NT2/D1 (cell line): ENCODE measurements at regions not wholly inside any gene's neighbourhood (a gene's known extent, or its start where the extent isn't known, plus 50 kb on each side); places are given as distances from the start of the nearest gene placed in this dataset.

Experiments
- DNase-seq: peaks from one replicate; pipeline ENCODE4 v3.0.0-alpha.2; 2011; ENCODE audit warnings: low read depth, low spot score
- H3K27me3 ChIP-seq: 2 replicates; pipeline ENCODE4 v1.6.0; 2011; ENCODE audit warnings: mild to moderate bottlenecking; ENCODE audit not compliant: insufficient read length, insufficient read depth
- H3K36me3 ChIP-seq: 2 replicates; pipeline ENCODE4 v1.6.1; 2011; ENCODE audit warnings: mild to moderate bottlenecking, low read length, mixed read lengths; ENCODE audit not compliant: insufficient read depth, insufficient read length
- H3K4me1 ChIP-seq: 2 replicates; pipeline ENCODE4 v1.5.1; 2011; ENCODE audit not compliant: insufficient read depth, insufficient read length
- H3K4me3 ChIP-seq: 2 replicates; pipeline ENCODE4 v1.5.1; 2011; ENCODE audit warnings: low read depth; ENCODE audit not compliant: insufficient read length
- H3K9ac ChIP-seq: 2 replicates; pipeline ENCODE4 v1.6.0; 2011; ENCODE audit warnings: low read depth; ENCODE audit not compliant: insufficient read length
- H3K9me3 ChIP-seq: 2 replicates; pipeline ENCODE4 v1.5.1; 2011; ENCODE audit warnings: mild to moderate bottlenecking, low read length; ENCODE audit not compliant: insufficient read depth
- SUZ12 ChIP-seq: IDR thresholded peaks from 2 replicates; pipeline ENCODE4 v1.6.1; 2011; ENCODE audit not compliant: insufficient read length, insufficient read depth; ENCODE audit errors: extremely low read depth
- YY1 ChIP-seq: IDR thresholded peaks from 2 replicates; pipeline ENCODE4 v1.6.1; 2011; ENCODE audit not compliant: insufficient read length, insufficient read depth
- ZNF274 ChIP-seq: IDR thresholded peaks from 2 replicates; pipeline ENCODE4 v1.6.1; 2011; ENCODE audit warnings: mild to moderate bottlenecking, low read depth, low read length

- no peak for DNase-seq
- H3K36me3 ChIP-seq: no peaks in the 10 kb centered on the region
- H3K27me3 ChIP-seq: no peaks in the 10 kb centered on the region
- H3K9ac ChIP-seq: no peak overlapping the region
- H3K4me3 ChIP-seq: no peak overlapping the region
- H3K9me3 ChIP-seq: no peaks in the 10 kb centered on the region
- no peak for TF ChIP-seq YY1
- TF ChIP-seq ZNF274: no peak
- TF ChIP-seq SUZ12: no peak
- no peaks in the 10 kb centered on the region for H3K4me1 ChIP-seq
Measured at GRCh38 chr3:181881749-181882148, 170.0 kb downstream of the SOX2 start.

- no peaks in the 10 kb centered on the region for H3K27me3 ChIP-seq
- TF ChIP-seq SUZ12 (no peak), YY1 (no peak), ZNF274 (no peak)
- no peak overlapping the region for H3K9ac ChIP-seq
- H3K36me3 ChIP-seq: no peaks in the 10 kb centered on the region
- H3K4me3 ChIP-seq: no peak overlapping the region
- no peak for DNase-seq
- H3K9me3 ChIP-seq: no peaks in the 10 kb centered on the region
- H3K4me1 ChIP-seq: no peaks in the 10 kb centered on the region
Measured at GRCh38 chr3:181885868-181886630, 174.3 kb downstream of the SOX2 start.

GRCh38 chr3:181886676-181887075, 175.0 kb downstream of the SOX2 start:
- no peak for TF ChIP-seq SUZ12
- no peak overlapping the region for H3K4me3 ChIP-seq
- H3K9ac ChIP-seq: no peak overlapping the region
- H3K27me3 ChIP-seq: no peaks in the 10 kb centered on the region
- H3K4me1 ChIP-seq: no peaks in the 10 kb centered on the region
- H3K9me3 ChIP-seq: no peaks in the 10 kb centered on the region
- DNase-seq: no peak
- H3K36me3 ChIP-seq: no peaks in the 10 kb centered on the region

GRCh38 chr3:181887685-181888084, 176.0 kb downstream of the SOX2 start:
- Histone ChIP-seq H3K9me3 (no peaks in the 10 kb centered on the region), H3K36me3 (no peaks in the 10 kb centered on the region), H3K4me1 (no peaks in the 10 kb centered on the region), H3K27me3 (no peaks in the 10 kb centered on the region), H3K4me3 (no peak overlapping the region), H3K9ac (no peak overlapping the region)
- TF ChIP-seq SUZ12 (no peak), ZNF274 (no peak), YY1 (no peak)
- no peak for DNase-seq

GRCh38 chr3:181888234-181888633, 176.5 kb downstream of the SOX2 start:
- Histone ChIP-seq H3K27me3 (no peaks in the 10 kb centered on the region), H3K9me3 (no peaks in the 10 kb centered on the region), H3K4me1 (peaks cover 2% of the 10 kb centered on the region), H3K9ac (no peak overlapping the region), H3K4me3 (no peak overlapping the region), H3K36me3 (no peaks in the 10 kb centered on the region)
- no peak for DNase-seq
- TF ChIP-seq YY1 (no peak), ZNF274 (no peak), SUZ12 (no peak)

GRCh38 chr3:181892848-181893247, 181.1 kb downstream of the SOX2 start:
- H3K9ac ChIP-seq: no peak overlapping the region
- no peak for DNase-seq
- no peaks in the 10 kb centered on the region for H3K36me3 ChIP-seq
- H3K27me3 ChIP-seq: no peaks in the 10 kb centered on the region
- no peak for TF ChIP-seq YY1
- no peak for TF ChIP-seq SUZ12
- TF ChIP-seq ZNF274: no peak
- H3K4me1 ChIP-seq: peaks cover 2% of the 10 kb centered on the region
- H3K9me3 ChIP-seq: no peaks in the 10 kb centered on the region
- no peak overlapping the region for H3K4me3 ChIP-seq

GRCh38 chr3:181896605-181897004, 184.9 kb downstream of the SOX2 start:
- H3K36me3 ChIP-seq: no peaks in the 10 kb centered on the region
- no peak for DNase-seq
- no peaks in the 10 kb centered on the region for H3K9me3 ChIP-seq
- H3K4me3 ChIP-seq: no peak overlapping the region
- no peak for TF ChIP-seq YY1
- TF ChIP-seq SUZ12: no peak
- no peak for TF ChIP-seq ZNF274
- no peak overlapping the region for H3K9ac ChIP-seq
- no peaks in the 10 kb centered on the region for H3K27me3 ChIP-seq
- H3K4me1 ChIP-seq: peaks cover 2% of the 10 kb centered on the region
